OCI-LY7 (cell line): ENCODE measurements at regions not wholly inside any gene's neighbourhood (a gene's known extent, or its start where the extent isn't known, plus 50 kb on each side); places are given as distances from the start of the nearest gene placed in this dataset.

ENCODE experiments used
- BruUV-seq: library from RNA; stranded (reverse); fragments of 400-500 nt; replicated peaks from 2 replicates; lab custom pipeline; 2021; lab: Mats Ljungman, UMichigan
- CTCF ChIA-PET: fragments of 300-600 bp; sonication (Branson Sonifier 250); formaldehyde crosslinking; loops from one replicate; lab custom pipeline; 2022; ENCODE audit warnings: antibody characterized with exemption; ENCODE audit not compliant: unreplicated experiment; lab: Charles Lee
- POLR2A ChIA-PET: fragments of 300-600 bp; sonication (Branson Sonifier 250); formaldehyde crosslinking; loops from one replicate; lab custom pipeline; 2022; ENCODE audit warnings: antibody characterized with exemption; lab: Charles Lee
- DNase-seq: peaks from one replicate; pipeline ENCODE4 v3.0.0-alpha.2; 2015; ENCODE audit warnings: low spot score
- H2AFZ ChIP-seq: fragments of 200-600 bp; sonication (generic), shearing (Covaris generic); 2 replicates; pipeline ENCODE4 v1.6.1; 2014; ENCODE audit warnings: mild to moderate bottlenecking, antibody characterized with exemption, low read length, moderate library complexity
- H3K27ac ChIP-seq: fragments of 200-600 bp; sonication (generic); 2 replicates; pipeline ENCODE4 v1.5.1; 2014; ENCODE audit warnings: mixed run types, low read depth, mild to moderate bottlenecking, moderate library complexity, low read length, inconsistent platforms; ENCODE audit not compliant: poor library complexity, severe bottlenecking
- H3K36me3 ChIP-seq: fragments of 200-600 bp; sonication (generic); 2 replicates; pipeline ENCODE4 v1.6.1; 2014; ENCODE audit warnings: mild to moderate bottlenecking, antibody characterized with exemption, low read length, moderate library complexity, mixed read lengths; ENCODE audit not compliant: insufficient read depth
- H3K4me1 ChIP-seq: fragments of 200-600 bp; sonication (generic); 2 replicates; pipeline ENCODE4 v1.5.1; 2014; ENCODE audit warnings: mild to moderate bottlenecking, low read length; ENCODE audit not compliant: insufficient read depth, poor library complexity, severe bottlenecking
- H3K4me2 ChIP-seq: fragments of 200-600 bp; sonication (generic); 2 replicates; pipeline ENCODE4 v1.6.1; 2014; ENCODE audit warnings: mild to moderate bottlenecking, low read length
- H3K4me3 ChIP-seq: fragments of 200-600 bp; sonication (generic); 2 replicates; pipeline ENCODE4 v1.5.1; 2014; ENCODE audit warnings: mild to moderate bottlenecking, low read depth, low read length; ENCODE audit not compliant: poor library complexity, severe bottlenecking
- H3K79me2 ChIP-seq: fragments of 200-600 bp; sonication (generic); 2 replicates; pipeline ENCODE4 v1.6.1; 2016; ENCODE audit warnings: low read depth, mild to moderate bottlenecking, low read length, moderate library complexity, mixed read lengths; ENCODE audit not compliant: insufficient read depth
- H3K9me2 ChIP-seq: fragments of 200-600 bp; sonication (generic); 2 replicates; pipeline ENCODE4 v1.6.1; 2016; ENCODE audit warnings: mild to moderate bottlenecking, low read length, mixed read lengths; ENCODE audit not compliant: insufficient read depth
- H3K9me3 ChIP-seq: fragments of 200-600 bp; sonication (generic); 2 replicates; pipeline ENCODE4 v1.6.1; 2014; ENCODE audit warnings: mild to moderate bottlenecking, mixed run types, low read length, mixed read lengths
- H4K20me1 ChIP-seq: fragments of 200-600 bp; sonication (generic); 2 replicates; pipeline ENCODE4 v1.6.1; 2014; ENCODE audit warnings: mild to moderate bottlenecking, antibody characterized with exemption, low read length, moderate library complexity, mixed read lengths; ENCODE audit not compliant: insufficient read depth
- CTCF ChIP-seq: fragments of 200-600 bp; sonication (generic); conservative IDR thresholded peaks from 2 replicates; pipeline ENCODE4 v1.5.1; 2014; ENCODE audit warnings: mild to moderate bottlenecking, antibody characterized with exemption, low read length, moderate library complexity, mixed read lengths
- EZH2phosphoT487 ChIP-seq: fragments of 200-600 bp; sonication (generic); IDR thresholded peaks from 2 replicates; pipeline ENCODE4 v1.6.1; 2018; ENCODE audit warnings: low read depth, borderline replicate concordance, mild to moderate bottlenecking, mixed run types, antibody characterized with exemption, low read length, moderate library complexity, mixed read lengths
- intact Hi-C: fragments of 100-400 bp; cut with micrococcal nuclease; formaldehyde crosslinking; loops from one replicate; pipeline ENCODE4 v1.10.0; 2022; ENCODE audit not compliant: unreplicated experiment

- POLR2A ChIA-PET, result interaction anchor here (1.1 to 1.2 kb wide), 2 partner anchors 9 to 46 kb away, joined by 3 to 5 read pairs; no protein-coding TSS in a partner anchor
- H3K9me2 ChIP-seq, result no peaks in the 10 kb centered on the region
- H3K79me2 ChIP-seq, result no peaks in the 10 kb centered on the region
- H3K36me3 ChIP-seq, result no peaks in the 10 kb centered on the region
- no peak overlapping the region for H3K4me3 ChIP-seq
- H3K9me3 ChIP-seq, result no peaks in the 10 kb centered on the region
- H4K20me1 ChIP-seq, result no peaks in the 10 kb centered on the region
- intact Hi-C loops, result no loop called here
- H3K4me1 ChIP-seq, result no peaks in the 10 kb centered on the region
- H3K27ac ChIP-seq, result no peak overlapping the region
- CTCF ChIA-PET, result no interaction called here
- DNase-seq, result no peak
- TF ChIP-seq EZH2phosphoT487 (no peak), CTCF (no peak)
- no peak overlapping the region for H3K4me2 ChIP-seq
- no peak overlapping the region for H2AFZ ChIP-seq
- BruUV-seq, result no TSS peak
Observed at GRCh38 chr13:44676534-44676933, 100.4 kb upstream of the TSC22D1 start.

- H2AFZ ChIP-seq, result no peak overlapping the region
- no peaks in the 10 kb centered on the region for H3K36me3 ChIP-seq
- no peak for TF ChIP-seq CTCF
- H3K4me1 ChIP-seq, result no peaks in the 10 kb centered on the region
- CTCF ChIA-PET, result no interaction called here
- no peaks in the 10 kb centered on the region for H3K9me2 ChIP-seq
- no peaks in the 10 kb centered on the region for H4K20me1 ChIP-seq
- BruUV-seq, result no TSS peak
- no peak overlapping the region for H3K4me3 ChIP-seq
- POLR2A ChIA-PET, result no interaction called here
- DNase-seq, result no peak
- no peak overlapping the region for H3K4me2 ChIP-seq
- no peaks in the 10 kb centered on the region for H3K9me3 ChIP-seq
- no peaks in the 10 kb centered on the region for H3K79me2 ChIP-seq
- intact Hi-C loops, result no loop called here
- H3K27ac ChIP-seq, result no peak overlapping the region
Observed at GRCh38 chr13:44669534-44669933, 93.4 kb upstream of the TSC22D1 start.

GRCh38 chr13:44668688-44669087 is 92.6 kb upstream of the TSC22D1 start:
- H3K9me2 ChIP-seq, result no peaks in the 10 kb centered on the region
- no peaks in the 10 kb centered on the region for H3K79me2 ChIP-seq
- H3K4me1 ChIP-seq, result no peaks in the 10 kb centered on the region
- H3K9me3 ChIP-seq, result no peaks in the 10 kb centered on the region
- no peak overlapping the region for H2AFZ ChIP-seq
- no peaks in the 10 kb centered on the region for H3K36me3 ChIP-seq
- H3K4me3 ChIP-seq, result no peak overlapping the region
- BruUV-seq, result no TSS peak
- H3K27ac ChIP-seq, result no peak overlapping the region
- intact Hi-C loops, result no loop called here
- POLR2A ChIA-PET, result no interaction called here
- CTCF ChIA-PET, result no interaction called here
- H4K20me1 ChIP-seq, result no peaks in the 10 kb centered on the region
- TF ChIP-seq CTCF, result no peak
- H3K4me2 ChIP-seq, result no peak overlapping the region
- DNase-seq, result no peak
